Left lung (tissue), 4 donors: ENCODE measurements at regions not wholly inside any gene's neighbourhood (a gene's known extent, or its start where the extent isn't known, plus 50 kb on each side); places are given as distances from the start of the nearest gene placed in this dataset.
"Not testable (repeated sequence)": the region's sequence is repeated elsewhere in the genome, so short reads cannot be mapped to it uniquely, and the experiment has no call there.

Experiments
- ATAC-seq: fragments of 200-7000 bp; cut with Tn5 transposase; one replicate; pipeline ENCODE4 v1.9.1; 2020; ENCODE audit warnings: moderate library complexity
- DNase-seq, 4 donors: peaks; one replicate each; pipeline ENCODE4 v3.0.0-alpha.2; 2013 to 2020
- H3K27ac ChIP-seq, 2 donors: fragments of 200-600 bp; sonication (generic) in 1 of 2; one replicate each; pipeline versions ENCODE4 v1.5.0 to v1.8.0; 2020 to 2021
- H3K27me3 ChIP-seq, 2 donors: fragments of 200-600 bp; sonication (generic) in 1 of 2; one replicate each; pipeline versions ENCODE4 v1.5.0 to v1.8.0; 2020 to 2021
- H3K36me3 ChIP-seq, 2 donors: fragments of 200-600 bp; sonication (generic) in 1 of 2; one replicate each; pipeline versions ENCODE4 v1.5.0 to v1.8.0; 2020 to 2021
- H3K4me1 ChIP-seq, 2 donors: fragments of 200-600 bp; one replicate each; pipeline ENCODE4 v1.8.0; 2021
- H3K4me3 ChIP-seq, 2 donors: fragments of 200-600 bp; sonication (generic) in 1 of 2; one replicate each; pipeline versions ENCODE4 v1.5.0 to v1.8.0; 2020 to 2021; ENCODE audit warnings: mild to moderate bottlenecking in 1 of 2
- H3K9me3 ChIP-seq, 2 donors: fragments of 200-600 bp; sonication (generic) in 1 of 2; one replicate each; pipeline versions ENCODE4 v1.5.0 to v1.8.0; 2020 to 2021
- CTCF ChIP-seq, 2 donors: fragments of 200-600 bp; sonication (generic) in 1 of 2; IDR thresholded peaks; one replicate each; pipeline versions ENCODE4 v1.5.0 to v1.8.0; 2021; ENCODE audit warnings: antibody characterized with exemption in 2 of 2
- intact Hi-C, 2 donors: fragments of 100-400 bp; cut with DNase I; formaldehyde crosslinking; loops; one replicate each; pipeline versions ENCODE4 v1.11.2 to v1.14.2; 2022
- donor health status: DM: no; HTN: yes; CAD: no.
- donor health status: DM: no; HTN: no; CAD: no.

- H3K27me3 ChIP-seq, result peaks cover 0 to 7% of the 10 kb centered on the region in 2 donors
- TF ChIP-seq CTCF (IDR thresholded peaks at IDR 0.05), result no peak
- no peaks in the 10 kb centered on the region for H3K9me3 ChIP-seq
- no peaks in the 10 kb centered on the region for H3K4me1 ChIP-seq
- intact Hi-C loops, result no loop called here
- H3K27ac ChIP-seq, result no peak overlapping the region
- no peak overlapping the region for H3K4me3 ChIP-seq
- ATAC-seq (no peak), DNase-seq (no peak)
- H3K36me3 ChIP-seq, result no peaks in the 10 kb centered on the region
Observed at GRCh38 chr15:79609506-79609905, 177.4 kb downstream of the MINAR1 start.

GRCh38 chr15:79610021-79610420, 177.9 kb downstream of the MINAR1 start:
- ATAC-seq, result no peak
- Histone ChIP-seq H3K36me3 (no peaks in the 10 kb centered on the region), H3K27ac (no peak overlapping the region), H3K9me3 (no peaks in the 10 kb centered on the region), H3K27me3 (peaks cover 0 to 7% of the 10 kb centered on the region in 2 donors), H3K4me3 (no peak overlapping the region), H3K4me1 (no peaks in the 10 kb centered on the region)
- DNase-seq, result no peak
- no peak for TF ChIP-seq CTCF (IDR thresholded peaks at IDR 0.05)
- intact Hi-C loops, result no loop called here

GRCh38 chr15:79615754-79616153, 183.6 kb downstream of the MINAR1 start:
- ATAC-seq, result no peak
- Histone ChIP-seq H3K9me3 (no peaks in the 10 kb centered on the region), H3K4me1 (no peaks in the 10 kb centered on the region), H3K27ac (no peak overlapping the region), H3K36me3 (no peaks in the 10 kb centered on the region), H3K4me3 (no peak overlapping the region), H3K27me3 (peaks cover 0 to 7% of the 10 kb centered on the region in 2 donors)
- no peak for TF ChIP-seq CTCF (IDR thresholded peaks at IDR 0.05)
- intact Hi-C loops, result no loop called here
- no peak for DNase-seq

- no peak for TF ChIP-seq CTCF (IDR thresholded peaks at IDR 0.05)
- no peaks in the 10 kb centered on the region for H3K9me3 ChIP-seq
- no peak overlapping the region for H3K27ac ChIP-seq
- peaks cover 0 to 7% of the 10 kb centered on the region in 2 donors for H3K27me3 ChIP-seq
- intact Hi-C loops, result no loop called here
- H3K4me3 ChIP-seq, result no peak overlapping the region
- no peak for ATAC-seq
- no peaks in the 10 kb centered on the region for H3K4me1 ChIP-seq
- H3K36me3 ChIP-seq, result no peaks in the 10 kb centered on the region
- DNase-seq, result no peak
Observed at GRCh38 chr15:79617071-79617470, 184.9 kb downstream of the MINAR1 start.

- no peak for TF ChIP-seq CTCF (IDR thresholded peaks at IDR 0.05)
- no peaks in the 10 kb centered on the region for H3K9me3 ChIP-seq
- H3K36me3 ChIP-seq, result no peaks in the 10 kb centered on the region
- H3K4me3 ChIP-seq, result no peak overlapping the region
- DNase-seq, result no peak
- ATAC-seq, result no peak
- no peaks in the 10 kb centered on the region for H3K4me1 ChIP-seq
- H3K27me3 ChIP-seq, result peaks cover 0 to 12% of the 10 kb centered on the region in 2 donors
- no peak overlapping the region for H3K27ac ChIP-seq
- intact Hi-C loops, result no loop called here
Observed at GRCh38 chr15:79620112-79620857, 188.1 kb downstream of the MINAR1 start.

- intact Hi-C loops, DNase-seq, H3K4me1 ChIP-seq, H3K9me3 ChIP-seq, H3K4me3 ChIP-seq, H3K36me3 ChIP-seq, H3K27ac ChIP-seq, ATAC-seq: not testable (repeated sequence)
- H3K27me3 ChIP-seq, result peaks cover 0 to 13% of the 10 kb centered on the region in 2 donors
Observed at GRCh38 chr15:79621805-79622204, 189.7 kb downstream of the MINAR1 start.
